ENCODE measurements at regions not wholly inside any gene's neighbourhood (a gene's known extent, or its start where the extent isn't known, plus 50 kb on each side); places are given as distances from the start of the nearest gene placed in this dataset.

- DNase-seq (ENCODE audit: extremely low read depth, low read depth), result no peak
- TF ChIP-seq CTCF (IDR thresholded peaks at IDR 0.05; ENCODE audit: low read depth, low read length), result no peak
Observed at GRCh38 chr18:4603955-4604354, 148.8 kb upstream of the DLGAP1 start.

- no peak for TF ChIP-seq CTCF (IDR thresholded peaks at IDR 0.05; ENCODE audit: low read depth, low read length)
- no peak for DNase-seq (ENCODE audit: extremely low read depth, low read depth)
Observed at GRCh38 chr18:4599312-4599711, 144.2 kb upstream of the DLGAP1 start.

- no peak for DNase-seq (ENCODE audit: extremely low read depth, low read depth)
- no peak for TF ChIP-seq CTCF (IDR thresholded peaks at IDR 0.05; ENCODE audit: low read depth, low read length)
Observed at GRCh38 chr18:4597301-4597700, 142.2 kb upstream of the DLGAP1 start.

GRCh38 chr18:4593895-4594294, 138.8 kb upstream of the DLGAP1 start:
- DNase-seq (ENCODE audit: extremely low read depth, low read depth), result no peak
- TF ChIP-seq CTCF (IDR thresholded peaks at IDR 0.05; ENCODE audit: low read depth, low read length), result no peak

GRCh38 chr18:4593459-4593858, 138.4 kb upstream of the DLGAP1 start:
- no peak for TF ChIP-seq CTCF (IDR thresholded peaks at IDR 0.05; ENCODE audit: low read depth, low read length)
- no peak for DNase-seq (ENCODE audit: extremely low read depth, low read depth)

GRCh38 chr18:4589056-4589800, 134.1 kb upstream of the DLGAP1 start:
- no peak for DNase-seq (ENCODE audit: extremely low read depth, low read depth)
- no peak for TF ChIP-seq CTCF (IDR thresholded peaks at IDR 0.05; ENCODE audit: low read depth, low read length)

- no peak for DNase-seq (ENCODE audit: extremely low read depth, low read depth)
Observed at GRCh38 chr18:4587204-4587603, 132.1 kb upstream of the DLGAP1 start.

More at GRCh38 chr18:4587204-4587603, 132.1 kb upstream of the DLGAP1 start:
- TF ChIP-seq CTCF (IDR thresholded peaks at IDR 0.05; ENCODE audit: low read depth, low read length), result no peak

All from AG09319 (cell line).